GM19351 (cell line): ENCODE measurements at regions not wholly inside any gene's neighbourhood (a gene's known extent, or its start where the extent isn't known, plus 50 kb on each side); places are given as distances from the start of the nearest gene placed in this dataset.

Experiments used
- ATAC-seq: cut with Tn5 transposase; IDR thresholded peaks from one replicate; pipeline ENCODE4 v1.9.1; 2021; ENCODE audit warnings: mild to moderate bottlenecking, moderate library complexity; ENCODE audit not compliant: unreplicated experiment

GRCh38 chr7:28231176-28231575, 50.6 kb upstream of the JAZF1 start:
- ATAC-seq: no peak

- no peak for ATAC-seq
These were observed 56.0 kb upstream of the JAZF1 start for GRCh38 chr7:28236560-28236959.

- no peak for ATAC-seq
These were observed 56.8 kb upstream of the JAZF1 start for GRCh38 chr7:28237363-28237762.

- ATAC-seq: no peak
These were observed 59.2 kb upstream of the JAZF1 start for GRCh38 chr7:28239823-28240204.

- no peak for ATAC-seq
These were observed 59.9 kb upstream of the JAZF1 start for GRCh38 chr7:28240481-28240880.

GRCh38 chr7:28243861-28244260, 63.3 kb upstream of the JAZF1 start:
- no peak for ATAC-seq

GRCh38 chr7:28245123-28245878, 64.7 kb upstream of the JAZF1 start:
- ATAC-seq: no peak

GRCh38 chr7:28246921-28247461, 66.4 kb upstream of the JAZF1 start:
- ATAC-seq: no peak

GRCh38 chr7:28258240-28258639, 77.6 kb upstream of the JAZF1 start:
- no peak for ATAC-seq

- ATAC-seq: no peak
These were observed 80.4 kb upstream of the JAZF1 start for GRCh38 chr7:28260969-28261368.

GRCh38 chr7:28263622-28264271, 83.2 kb upstream of the JAZF1 start:
- no peak for ATAC-seq

GRCh38 chr7:28266402-28266801, 85.8 kb upstream of the JAZF1 start:
- ATAC-seq: no peak

GRCh38 chr7:28267012-28267411, 86.4 kb upstream of the JAZF1 start:
- no peak for ATAC-seq

GRCh38 chr7:28269700-28270361, 89.2 kb upstream of the JAZF1 start:
- ATAC-seq: no peak

GRCh38 chr7:28270536-28270935, 89.9 kb upstream of the JAZF1 start:
- ATAC-seq: no peak

- ATAC-seq: no peak
These were observed 91.9 kb upstream of the JAZF1 start for GRCh38 chr7:28272461-28272877.

- no peak for ATAC-seq
These were observed 95.7 kb upstream of the JAZF1 start for GRCh38 chr7:28276298-28276697.

GRCh38 chr7:28277364-28277763, 96.8 kb upstream of the JAZF1 start:
- no peak for ATAC-seq

- no peak for ATAC-seq
These were observed 97.4 kb upstream of the JAZF1 start for GRCh38 chr7:28277958-28278357.

GRCh38 chr7:28280516-28280915, 99.9 kb upstream of the JAZF1 start:
- no peak for ATAC-seq

GRCh38 chr7:28290496-28290895, 109.9 kb upstream of the JAZF1 start:
- no peak for ATAC-seq

GRCh38 chr7:28291559-28291958, 111.0 kb upstream of the JAZF1 start:
- ATAC-seq: no peak
